ENCODE measurements at regions not wholly inside any gene's neighbourhood (a gene's known extent, or its start where the extent isn't known, plus 50 kb on each side); places are given as distances from the start of the nearest gene placed in this dataset.

DNA sequence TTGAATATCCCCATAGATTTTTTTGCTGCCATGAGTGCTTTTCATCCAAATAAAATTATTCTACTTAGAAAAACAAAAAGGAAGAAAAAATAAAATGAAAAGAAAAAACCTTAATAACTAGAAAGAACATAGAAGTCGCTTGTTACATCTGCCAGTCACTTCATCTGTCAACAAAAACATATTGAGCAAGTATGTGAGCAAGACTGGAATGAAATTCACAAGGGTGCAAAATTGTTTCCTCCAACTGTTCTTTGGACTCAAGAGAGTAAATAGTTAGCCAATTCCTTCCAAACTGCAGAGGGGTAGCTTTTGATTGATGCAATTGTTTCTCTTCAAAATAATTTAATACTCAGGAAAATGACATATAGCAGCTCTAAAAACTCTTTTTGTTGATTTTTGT is 336.3 kb upstream of the CDH7 start:
- TF ChIP-seq, protein P1, sequence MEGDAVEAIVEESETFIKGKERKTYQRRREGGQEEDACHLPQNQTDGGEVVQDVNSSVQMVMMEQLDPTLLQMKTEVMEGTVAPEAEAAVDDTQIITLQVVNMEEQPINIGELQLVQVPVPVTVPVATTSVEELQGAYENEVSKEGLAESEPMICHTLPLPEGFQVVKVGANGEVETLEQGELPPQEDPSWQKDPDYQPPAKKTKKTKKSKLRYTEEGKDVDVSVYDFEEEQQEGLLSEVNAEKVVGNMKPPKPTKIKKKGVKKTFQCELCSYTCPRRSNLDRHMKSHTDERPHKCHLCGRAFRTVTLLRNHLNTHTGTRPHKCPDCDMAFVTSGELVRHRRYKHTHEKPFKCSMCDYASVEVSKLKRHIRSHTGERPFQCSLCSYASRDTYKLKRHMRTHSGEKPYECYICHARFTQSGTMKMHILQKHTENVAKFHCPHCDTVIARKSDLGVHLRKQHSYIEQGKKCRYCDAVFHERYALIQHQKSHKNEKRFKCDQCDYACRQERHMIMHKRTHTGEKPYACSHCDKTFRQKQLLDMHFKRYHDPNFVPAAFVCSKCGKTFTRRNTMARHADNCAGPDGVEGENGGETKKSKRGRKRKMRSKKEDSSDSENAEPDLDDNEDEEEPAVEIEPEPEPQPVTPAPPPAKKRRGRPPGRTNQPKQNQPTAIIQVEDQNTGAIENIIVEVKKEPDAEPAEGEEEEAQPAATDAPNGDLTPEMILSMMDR (IDR thresholded peaks at IDR 0.05; ENCODE audit: insufficient read depth, low read length), result no peak
- TF ChIP-seq, protein P2, sequence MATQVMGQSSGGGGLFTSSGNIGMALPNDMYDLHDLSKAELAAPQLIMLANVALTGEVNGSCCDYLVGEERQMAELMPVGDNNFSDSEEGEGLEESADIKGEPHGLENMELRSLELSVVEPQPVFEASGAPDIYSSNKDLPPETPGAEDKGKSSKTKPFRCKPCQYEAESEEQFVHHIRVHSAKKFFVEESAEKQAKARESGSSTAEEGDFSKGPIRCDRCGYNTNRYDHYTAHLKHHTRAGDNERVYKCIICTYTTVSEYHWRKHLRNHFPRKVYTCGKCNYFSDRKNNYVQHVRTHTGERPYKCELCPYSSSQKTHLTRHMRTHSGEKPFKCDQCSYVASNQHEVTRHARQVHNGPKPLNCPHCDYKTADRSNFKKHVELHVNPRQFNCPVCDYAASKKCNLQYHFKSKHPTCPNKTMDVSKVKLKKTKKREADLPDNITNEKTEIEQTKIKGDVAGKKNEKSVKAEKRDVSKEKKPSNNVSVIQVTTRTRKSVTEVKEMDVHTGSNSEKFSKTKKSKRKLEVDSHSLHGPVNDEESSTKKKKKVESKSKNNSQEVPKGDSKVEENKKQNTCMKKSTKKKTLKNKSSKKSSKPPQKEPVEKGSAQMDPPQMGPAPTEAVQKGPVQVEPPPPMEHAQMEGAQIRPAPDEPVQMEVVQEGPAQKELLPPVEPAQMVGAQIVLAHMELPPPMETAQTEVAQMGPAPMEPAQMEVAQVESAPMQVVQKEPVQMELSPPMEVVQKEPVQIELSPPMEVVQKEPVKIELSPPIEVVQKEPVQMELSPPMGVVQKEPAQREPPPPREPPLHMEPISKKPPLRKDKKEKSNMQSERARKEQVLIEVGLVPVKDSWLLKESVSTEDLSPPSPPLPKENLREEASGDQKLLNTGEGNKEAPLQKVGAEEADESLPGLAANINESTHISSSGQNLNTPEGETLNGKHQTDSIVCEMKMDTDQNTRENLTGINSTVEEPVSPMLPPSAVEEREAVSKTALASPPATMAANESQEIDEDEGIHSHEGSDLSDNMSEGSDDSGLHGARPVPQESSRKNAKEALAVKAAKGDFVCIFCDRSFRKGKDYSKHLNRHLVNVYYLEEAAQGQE (IDR thresholded peaks at IDR 0.05; ENCODE audit: insufficient replicate concordance, low read depth), result no peak
- TF ChIP-seq POLR2AphosphoS5 (IDR thresholded peaks at IDR 0.05; ENCODE audit: low read depth), result no peak
